ENCODE measurements at regions not wholly inside any gene's neighbourhood (a gene's known extent, or its start where the extent isn't known, plus 50 kb on each side); places are given as distances from the start of the nearest gene placed in this dataset.

DNA sequence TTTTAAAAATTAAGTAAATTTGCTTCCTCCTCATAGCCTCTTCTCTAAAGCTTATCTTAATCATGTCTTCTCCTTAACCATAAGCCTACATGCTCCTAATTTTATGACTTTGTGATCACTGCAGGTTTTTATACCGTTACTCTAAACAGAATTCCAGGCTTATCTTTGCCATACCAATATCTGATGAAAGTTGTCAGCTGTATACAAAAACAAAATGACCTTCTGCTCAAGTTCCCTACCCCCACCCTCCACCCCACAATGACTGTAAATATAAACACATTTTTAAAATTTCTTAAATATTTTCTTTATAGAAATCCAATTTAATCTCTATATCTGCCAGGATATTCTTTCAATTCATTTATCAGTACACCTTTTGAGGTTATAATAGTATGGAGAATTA is 60.5 kb upstream of the SGK1 start:
- H3K9me3 Mint-ChIP-seq, result peaks cover 3% of the 10 kb centered on the region
- DNase-seq, result no peak
- H3K36me3 Mint-ChIP-seq, result no peaks in the 10 kb centered on the region
- H3K27ac Mint-ChIP-seq, result peak overlapping the region; percentile 90
- H3K4me1 Mint-ChIP-seq, result peaks cover 31% of the 10 kb centered on the region
- H3K27me3 Mint-ChIP-seq, result no peaks in the 10 kb centered on the region
- H3K4me3 Mint-ChIP-seq, result no peak overlapping the region

DNA sequence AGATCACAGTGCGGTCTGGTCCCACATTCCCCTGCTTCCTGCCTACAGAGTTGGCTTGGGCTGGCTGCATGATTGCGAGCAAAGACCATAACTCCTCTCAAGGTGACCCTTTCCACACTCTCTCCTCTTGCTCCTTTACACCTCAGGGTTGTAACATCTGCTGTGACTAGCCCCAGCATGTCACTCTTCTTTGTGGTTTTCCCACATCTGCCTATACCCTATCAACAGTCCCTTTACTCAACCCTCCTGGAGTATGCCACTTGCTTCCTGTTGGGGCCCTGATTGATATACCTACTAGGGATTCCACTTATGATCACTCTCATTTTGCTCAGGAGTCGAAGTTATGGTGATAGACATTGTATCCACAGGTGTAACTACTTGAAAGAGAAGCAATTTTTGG is 58.9 kb upstream of the SGK1 start:
- peaks cover 47% of the 10 kb centered on the region for H3K4me1 Mint-ChIP-seq
- peaks cover 3% of the 10 kb centered on the region for H3K9me3 Mint-ChIP-seq
- no peak for DNase-seq
- no peak overlapping the region for H3K4me3 Mint-ChIP-seq
- H3K36me3 Mint-ChIP-seq, result no peaks in the 10 kb centered on the region
- H3K27me3 Mint-ChIP-seq, result no peaks in the 10 kb centered on the region
- no peak overlapping the region for H3K27ac Mint-ChIP-seq

DNA sequence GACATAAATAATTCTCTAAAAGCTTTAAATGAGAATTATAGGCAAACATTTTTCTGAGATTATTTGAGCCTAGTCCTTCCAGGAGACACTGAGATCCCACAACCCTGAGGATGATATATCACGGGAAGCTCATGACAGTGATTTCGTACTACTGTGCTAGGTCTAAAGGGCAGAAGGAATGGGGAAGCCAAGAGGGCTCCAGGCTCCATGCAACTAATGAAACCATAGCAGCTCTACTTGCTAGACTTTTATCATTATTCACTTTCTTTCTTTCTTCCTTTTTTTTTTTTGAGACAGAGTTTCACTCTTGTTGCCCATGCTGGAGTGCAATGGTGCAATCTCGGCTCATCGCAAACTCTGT is 57.3 kb upstream of the SGK1 start:
- H3K27ac Mint-ChIP-seq, result no peak overlapping the region
- no peaks in the 10 kb centered on the region for H3K27me3 Mint-ChIP-seq
- no peak for DNase-seq

DNA sequence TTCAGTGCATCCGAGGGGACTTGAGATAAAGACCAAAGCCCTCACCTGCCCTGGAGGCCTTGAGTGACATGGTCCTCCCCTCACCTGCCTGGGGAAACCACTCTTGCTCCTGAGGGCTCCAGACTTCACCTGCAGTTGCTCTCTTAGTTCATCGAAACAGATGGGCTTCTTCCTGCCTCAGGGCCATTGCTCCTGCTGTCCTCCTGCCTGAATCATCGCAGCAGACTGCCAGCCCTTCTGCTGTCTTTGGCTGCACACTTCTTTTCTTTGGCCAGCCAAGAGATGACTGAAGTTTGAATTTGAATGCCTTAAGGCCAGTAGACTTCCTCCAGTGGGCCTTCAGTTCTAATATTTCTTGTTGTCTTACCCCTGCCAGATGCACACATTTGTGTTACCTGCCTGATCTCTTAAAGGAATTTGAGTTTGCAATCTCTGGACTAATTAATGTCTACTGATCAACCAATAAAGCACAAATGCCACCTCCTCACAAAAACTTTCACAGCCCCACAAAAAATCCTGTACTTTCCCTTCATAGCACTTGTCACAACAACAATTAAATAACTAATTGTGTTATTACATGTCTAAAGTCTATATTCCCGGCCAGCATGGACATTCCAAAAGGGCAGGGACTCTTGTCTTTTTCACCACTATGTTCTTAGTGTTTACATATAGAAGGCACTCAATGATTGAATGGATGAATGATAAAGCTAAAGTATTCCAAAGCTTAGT is 56.7 kb upstream of the SGK1 start:
- no peak for DNase-seq
- no peak overlapping the region for H3K4me3 Mint-ChIP-seq
- no peaks in the 10 kb centered on the region for H3K27me3 Mint-ChIP-seq
- H3K36me3 Mint-ChIP-seq, result peaks cover 1% of the 10 kb centered on the region
- no peak overlapping the region for H3K27ac Mint-ChIP-seq
- peaks cover 4% of the 10 kb centered on the region for H3K9me3 Mint-ChIP-seq
- H3K4me1 Mint-ChIP-seq, result peaks cover 40% of the 10 kb centered on the region

More for the DNA sequence above, 57.3 kb upstream of the SGK1 start:
- Mint-ChIP-seq H3K36me3 (peaks cover 1% of the 10 kb centered on the region), H3K4me1 (peaks cover 44% of the 10 kb centered on the region), H3K4me3 (no peak overlapping the region), H3K9me3 (peaks cover 4% of the 10 kb centered on the region)

GRCh38 chr6:134373993-134374392 is 56.1 kb upstream of the SGK1 start:
- Mint-ChIP-seq H3K4me3 (no peak overlapping the region), H3K27ac (no peak overlapping the region)

DNA sequence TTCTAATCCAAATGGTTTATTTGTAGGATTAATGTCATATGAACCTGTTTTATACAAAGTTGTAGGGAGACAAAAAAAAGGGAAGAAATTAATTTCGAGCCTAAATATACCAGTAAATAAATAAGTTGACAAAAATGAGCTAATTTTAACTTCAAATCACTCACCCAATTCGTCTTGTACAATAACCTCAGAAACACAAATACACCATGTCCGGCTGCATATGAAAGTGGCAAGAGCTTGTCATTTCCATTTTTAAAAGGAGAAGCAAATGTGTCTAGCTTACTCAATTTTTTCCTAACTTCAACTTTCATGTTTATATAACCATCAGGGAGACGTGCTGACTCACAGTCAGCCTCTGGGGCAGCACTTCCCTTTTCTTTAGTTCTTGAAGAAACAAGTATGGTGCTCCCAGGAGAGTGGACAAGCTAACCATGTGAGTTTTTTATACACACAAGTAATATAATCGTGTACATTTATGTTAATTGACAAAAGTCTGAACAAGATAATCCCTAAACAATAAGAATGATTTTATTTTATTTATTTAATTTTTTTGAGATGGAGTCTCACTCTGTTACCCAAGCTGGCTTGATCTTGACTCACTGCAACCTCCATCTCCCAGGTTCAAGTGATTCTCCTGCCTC is 55.5 kb upstream of the SGK1 start:
- Mint-ChIP-seq H3K27me3 (no peaks in the 10 kb centered on the region), H3K9me3 (peaks cover 1% of the 10 kb centered on the region), H3K27ac (peak overlapping the region; percentile 35), H3K36me3 (peaks cover 1% of the 10 kb centered on the region), H3K4me1 (peaks cover 31% of the 10 kb centered on the region), H3K4me3 (no peak overlapping the region)
- no peak for DNase-seq

More at GRCh38 chr6:134373993-134374392, 56.1 kb upstream of the SGK1 start:
- peaks cover 4% of the 10 kb centered on the region for H3K9me3 Mint-ChIP-seq
- H3K4me1 Mint-ChIP-seq, result peaks cover 35% of the 10 kb centered on the region
- no peak for DNase-seq
- peaks cover 1% of the 10 kb centered on the region for H3K36me3 Mint-ChIP-seq
- no peaks in the 10 kb centered on the region for H3K27me3 Mint-ChIP-seq

DNA sequence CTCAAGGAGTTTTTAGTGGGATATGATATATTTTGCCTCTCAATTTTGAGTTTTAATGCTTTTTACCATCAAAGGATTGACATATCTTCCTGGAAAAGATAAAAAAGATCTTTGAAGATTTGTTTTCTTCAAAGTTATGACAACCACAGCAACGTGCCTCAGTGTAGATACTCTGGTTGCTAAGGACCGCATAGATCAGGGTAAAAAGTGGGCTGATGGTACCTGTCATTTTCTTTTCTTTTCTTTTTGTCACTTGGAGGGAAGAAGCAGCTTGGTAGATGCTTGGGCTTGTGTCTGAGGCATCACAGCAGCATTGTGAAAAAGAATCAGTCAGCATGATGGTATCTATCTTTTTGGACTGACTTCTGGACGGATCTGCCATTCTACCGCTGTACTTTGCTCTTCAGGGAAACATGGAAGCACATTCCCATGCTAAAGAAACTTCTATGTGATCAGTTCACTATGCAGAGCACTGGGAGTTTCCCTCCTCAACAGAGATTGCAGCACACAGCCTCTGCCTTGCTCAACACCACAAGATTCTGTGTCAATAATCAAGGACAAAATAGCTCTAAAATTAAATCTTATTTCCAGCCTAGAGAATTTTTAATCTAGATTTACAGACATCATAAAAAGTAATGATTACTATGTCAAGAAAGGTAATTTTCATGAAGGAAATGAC is 54.8 kb upstream of the SGK1 start:
- Mint-ChIP-seq H3K4me3 (no peak overlapping the region), H3K27ac (no peak overlapping the region), H3K4me1 (peaks cover 31% of the 10 kb centered on the region)

GRCh38 chr6:134368670-134369069 is 50.8 kb upstream of the SGK1 start:
- H3K4me3 Mint-ChIP-seq, result no peak overlapping the region
- DNase-seq, result no peak
- H3K4me1 Mint-ChIP-seq, result peaks cover 21% of the 10 kb centered on the region
- no peaks in the 10 kb centered on the region for H3K27me3 Mint-ChIP-seq
- H3K27ac Mint-ChIP-seq, result no peak overlapping the region
- H3K9me3 Mint-ChIP-seq, result peaks cover 1% of the 10 kb centered on the region
- peaks cover 1% of the 10 kb centered on the region for H3K36me3 Mint-ChIP-seq

More for the DNA sequence above, 54.8 kb upstream of the SGK1 start:
- no peak for DNase-seq
- Mint-ChIP-seq H3K27me3 (no peaks in the 10 kb centered on the region), H3K9me3 (peaks cover 1% of the 10 kb centered on the region), H3K36me3 (peaks cover 1% of the 10 kb centered on the region)
